ENCODE measurements at regions not wholly inside any gene's neighbourhood (a gene's known extent, or its start where the extent isn't known, plus 50 kb on each side); places are given as distances from the start of the nearest gene placed in this dataset.

GRCh38 chr7:32262315-32262714, 192.1 kb upstream of the PDE1C start:
- H3K9me3 Mint-ChIP-seq, result no peaks in the 10 kb centered on the region
- DNase-seq (no peak), ATAC-seq (ENCODE audit: low read depth) (no peak)
- no peaks in the 10 kb centered on the region for H3K36me3 Mint-ChIP-seq (ENCODE audit: low read depth)
- CTCF ChIA-PET, result no interaction called here
- no peaks in the 10 kb centered on the region for H3K4me1 Mint-ChIP-seq
- intact Hi-C loops (cut with micrococcal nuclease), result no loop called here
- POLR2A ChIA-PET, result no interaction called here
- no peak for TF ChIP-seq CTCF (IDR thresholded peaks at IDR 0.05)
- no peak overlapping the region for H3K4me3 Mint-ChIP-seq
- H3K27ac Mint-ChIP-seq, result no peak overlapping the region
- H3K27me3 Mint-ChIP-seq, result no peaks in the 10 kb centered on the region

GRCh38 chr7:32259931-32260596, 189.9 kb upstream of the PDE1C start:
- intact Hi-C loops (cut with micrococcal nuclease), result no loop called here
- Mint-ChIP-seq H3K4me1 (no peaks in the 10 kb centered on the region), H3K27ac (no peak overlapping the region), H3K36me3 (ENCODE audit: low read depth) (no peaks in the 10 kb centered on the region), H3K4me3 (no peak overlapping the region), H3K9me3 (no peaks in the 10 kb centered on the region), H3K27me3 (no peaks in the 10 kb centered on the region)
- no peak for TF ChIP-seq CTCF (IDR thresholded peaks at IDR 0.05)
- DNase-seq, result no peak
- CTCF ChIA-PET, result no interaction called here
- POLR2A ChIA-PET, result no interaction called here
- ATAC-seq (ENCODE audit: low read depth), result no peak

GRCh38 chr7:32258265-32258664, 188.1 kb upstream of the PDE1C start:
- no peak for TF ChIP-seq CTCF (IDR thresholded peaks at IDR 0.05)
- H3K4me1 Mint-ChIP-seq, result no peaks in the 10 kb centered on the region

GRCh38 chr7:32257621-32258020, 187.4 kb upstream of the PDE1C start:
- CTCF ChIA-PET, result no interaction called here
- no peak overlapping the region for H3K4me3 Mint-ChIP-seq
- H3K27ac Mint-ChIP-seq, result no peak overlapping the region

More at GRCh38 chr7:32258265-32258664, 188.1 kb upstream of the PDE1C start:
- no peaks in the 10 kb centered on the region for H3K9me3 Mint-ChIP-seq
- intact Hi-C loops (cut with micrococcal nuclease), result no loop called here
- H3K27ac Mint-ChIP-seq, result no peak overlapping the region
- no peaks in the 10 kb centered on the region for H3K36me3 Mint-ChIP-seq (ENCODE audit: low read depth)
- CTCF ChIA-PET, result no interaction called here
- H3K27me3 Mint-ChIP-seq, result no peaks in the 10 kb centered on the region
- no peak for ATAC-seq (ENCODE audit: low read depth)
- no peak for DNase-seq
- H3K4me3 Mint-ChIP-seq, result no peak overlapping the region
- POLR2A ChIA-PET, result no interaction called here

GRCh38 chr7:32256811-32257210, 186.6 kb upstream of the PDE1C start:
- Mint-ChIP-seq H3K4me3 (no peak overlapping the region), H3K9me3 (no peaks in the 10 kb centered on the region), H3K4me1 (no peaks in the 10 kb centered on the region), H3K27me3 (no peaks in the 10 kb centered on the region), H3K36me3 (ENCODE audit: low read depth) (no peaks in the 10 kb centered on the region), H3K27ac (no peak overlapping the region)
- CTCF ChIA-PET, result no interaction called here
- intact Hi-C loops (cut with micrococcal nuclease), result no loop called here
- TF ChIP-seq CTCF (IDR thresholded peaks at IDR 0.05), result no peak
- ATAC-seq (ENCODE audit: low read depth) (no peak), DNase-seq (no peak)
- POLR2A ChIA-PET, result no interaction called here

More at GRCh38 chr7:32257621-32258020, 187.4 kb upstream of the PDE1C start:
- Mint-ChIP-seq H3K9me3 (no peaks in the 10 kb centered on the region), H3K4me1 (no peaks in the 10 kb centered on the region), H3K27me3 (no peaks in the 10 kb centered on the region), H3K36me3 (ENCODE audit: low read depth) (no peaks in the 10 kb centered on the region)
- POLR2A ChIA-PET, result no interaction called here
- ATAC-seq (ENCODE audit: low read depth) (no peak), DNase-seq (no peak)
- no peak for TF ChIP-seq CTCF (IDR thresholded peaks at IDR 0.05)
- intact Hi-C loops (cut with micrococcal nuclease), result no loop called here

Data from activated B cell treated with CpG ODN at 0.5 μM for 24 hours (primary cell).